HG03108 (cell line): ENCODE measurements at regions not wholly inside any gene's neighbourhood (a gene's known extent, or its start where the extent isn't known, plus 50 kb on each side); places are given as distances from the start of the nearest gene placed in this dataset.
"Not testable (repeated sequence)": the region's sequence is repeated elsewhere in the genome, so short reads cannot be mapped to it uniquely, and the experiment has no call there.

ENCODE experiments used
- ATAC-seq: cut with Tn5 transposase; IDR thresholded peaks from one replicate; pipeline ENCODE4 v1.9.1; 2021; ENCODE audit warnings: moderate library complexity; ENCODE audit not compliant: unreplicated experiment

DNA sequence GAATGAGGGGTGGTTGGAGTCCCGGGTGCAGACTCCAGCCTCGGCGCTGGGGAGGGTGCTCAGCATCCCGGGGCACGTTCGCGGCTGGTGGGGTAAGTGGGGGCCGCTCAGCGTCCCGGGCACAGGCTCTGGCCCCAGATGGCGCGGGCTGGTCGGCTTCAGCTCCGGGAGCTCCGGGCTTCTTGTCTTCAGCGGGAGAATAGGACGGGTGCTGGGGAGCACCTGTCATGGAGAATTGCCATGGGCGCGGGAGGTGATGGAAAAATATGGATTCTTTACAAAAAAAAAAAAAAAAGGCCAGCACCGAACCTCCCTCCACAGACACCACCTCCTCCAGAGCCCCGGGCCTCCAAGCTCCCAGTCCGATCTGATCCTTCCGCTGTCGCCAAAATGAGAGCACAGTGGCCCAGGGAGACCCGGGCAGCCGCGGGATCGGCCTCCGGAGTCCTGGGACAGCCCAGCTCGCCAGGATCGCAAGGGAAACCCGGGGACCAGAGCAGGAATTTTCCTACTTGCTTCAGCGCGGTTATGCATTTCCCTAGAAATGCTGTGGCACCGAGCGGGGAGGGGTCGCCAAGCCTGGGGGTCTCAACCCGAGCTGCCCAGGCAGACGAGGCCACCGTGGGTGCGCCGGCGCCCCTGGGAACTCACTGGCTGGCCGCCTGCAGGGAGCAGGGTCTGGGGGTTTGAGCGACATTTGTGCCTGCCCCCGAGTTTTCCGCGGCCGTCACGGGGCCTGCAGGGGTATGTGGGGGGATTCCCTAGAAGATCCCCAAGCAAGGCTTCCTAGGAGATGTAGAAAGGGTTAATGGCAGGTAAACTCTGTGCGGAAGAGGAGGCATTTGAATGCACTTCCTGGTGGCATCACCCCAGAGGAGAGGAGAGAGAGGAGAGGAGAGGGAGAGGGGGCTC is 1336.9 kb downstream of the BRD1 start:
- ATAC-seq: no peak

- ATAC-seq: no peak
Measured at GRCh38 chr22:48489551-48490499, 1337.8 kb downstream of the BRD1 start.

DNA sequence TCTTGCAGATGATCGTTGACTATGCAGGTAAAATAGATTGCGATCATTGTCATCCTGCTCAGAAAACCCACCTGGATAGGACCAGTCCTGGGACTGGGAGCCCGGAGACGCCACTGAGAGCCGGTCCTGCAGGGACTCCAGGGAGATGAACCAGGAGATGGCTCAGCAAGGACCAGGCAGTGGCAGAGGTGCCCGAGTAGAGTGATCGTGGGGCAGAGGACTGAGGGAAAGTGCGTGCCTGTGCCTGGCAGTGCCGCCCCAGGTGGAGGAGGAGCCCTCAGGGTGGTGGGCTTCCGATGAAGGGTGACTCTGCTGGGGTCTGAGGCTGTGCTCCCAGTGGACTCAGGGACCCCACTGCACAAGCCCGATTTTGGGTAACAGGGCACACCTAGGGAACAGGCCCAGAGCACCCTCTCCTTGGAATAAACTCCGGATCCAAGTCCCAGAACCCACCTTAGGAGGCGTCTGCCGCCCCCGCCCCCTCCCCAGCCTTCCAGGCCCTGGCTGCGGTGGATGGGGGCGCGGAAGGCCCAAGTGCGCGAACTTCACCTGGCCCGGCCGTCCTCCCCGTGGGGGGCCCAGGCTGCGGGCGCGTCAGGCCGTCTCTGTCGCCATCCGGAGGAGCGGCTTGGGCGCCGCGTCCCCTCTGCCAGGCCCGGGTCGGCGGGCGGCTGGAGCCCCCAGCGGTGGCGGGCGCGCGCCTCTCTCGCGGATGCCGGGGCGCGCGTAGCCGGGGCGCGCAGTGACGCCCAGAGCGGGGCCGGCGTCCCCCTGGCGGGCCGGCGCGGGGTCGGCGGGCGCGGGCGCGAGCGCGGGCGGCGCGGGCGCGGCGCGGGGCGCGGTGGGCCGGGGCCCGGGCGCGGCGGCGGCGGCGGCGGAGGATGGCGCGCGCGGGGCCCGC is 1338.8 kb downstream of the BRD1 start:
- ATAC-seq: no peak

DNA sequence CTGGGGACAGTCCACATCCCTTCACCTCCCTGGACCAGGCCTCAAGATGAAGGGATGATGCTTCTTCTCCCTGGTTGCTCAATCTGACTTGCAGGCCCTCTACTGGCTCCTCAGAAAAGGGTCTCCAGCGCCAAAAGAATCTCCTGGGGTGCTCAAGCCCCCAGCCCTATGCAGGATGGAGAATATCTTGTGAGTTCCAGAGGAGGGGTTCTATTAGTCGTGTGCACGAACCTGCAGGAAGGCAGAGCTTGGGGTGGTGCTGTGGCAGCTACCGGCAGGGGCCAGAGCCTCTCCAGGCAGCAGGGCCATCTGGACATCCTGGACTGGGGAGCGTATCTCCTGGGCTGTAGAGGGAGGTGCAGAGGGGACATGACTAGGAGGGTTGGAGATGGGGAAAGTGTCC is 1339.5 kb downstream of the BRD1 start:
- ATAC-seq: no peak

GRCh38 chr22:48486558-48486957 is 1341.1 kb downstream of the BRD1 start:
- ATAC-seq: no peak

- no peak for ATAC-seq
Measured at GRCh38 chr22:48486134-48486532, 1341.5 kb downstream of the BRD1 start.

DNA sequence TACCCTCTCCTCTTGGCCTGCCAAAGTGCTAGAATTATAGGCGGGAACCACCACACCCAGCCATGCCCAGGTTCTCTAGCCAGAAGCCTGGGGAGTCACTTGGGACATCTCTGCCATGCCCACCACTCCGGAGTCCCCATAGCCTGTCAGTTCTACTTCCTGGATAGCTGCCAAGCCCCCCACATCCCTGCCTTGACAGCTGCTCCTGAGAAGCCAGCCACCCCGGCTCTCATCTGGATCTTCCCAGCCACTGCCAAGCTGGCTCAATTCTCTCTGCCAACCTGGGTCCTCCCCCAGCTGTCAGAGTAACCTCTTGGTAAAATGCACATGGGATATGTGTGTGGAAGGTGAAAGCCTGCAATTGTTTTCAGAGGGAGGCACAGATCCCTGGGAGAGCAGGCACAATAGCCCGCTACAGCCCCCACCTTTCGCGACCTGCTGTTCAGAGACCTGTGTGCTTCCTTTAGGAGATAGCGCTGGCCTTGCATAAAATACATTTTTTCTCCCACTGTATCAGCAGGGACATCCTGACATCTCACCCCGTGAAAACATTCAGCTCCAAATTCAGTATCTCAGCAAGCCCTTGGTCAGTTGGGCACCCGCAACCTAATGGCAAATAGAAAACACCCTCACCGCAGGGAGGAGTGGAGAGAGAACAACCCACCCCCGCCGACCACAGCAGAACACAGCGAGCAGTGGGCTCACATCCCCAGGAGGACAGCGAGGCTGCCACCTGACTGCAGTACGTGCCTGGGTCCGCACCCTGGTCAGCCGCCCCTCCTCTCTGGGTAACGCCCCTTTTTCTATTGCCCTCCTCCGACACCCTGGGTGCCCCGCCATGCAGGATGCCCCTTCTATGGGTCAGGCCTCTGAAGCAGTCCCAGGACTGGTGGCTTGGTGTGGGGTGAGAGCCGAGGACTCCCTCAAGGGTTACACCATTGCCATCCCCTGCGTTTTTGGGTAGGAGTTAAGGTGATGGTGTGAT is 1342.2 kb downstream of the BRD1 start:
- no peak for ATAC-seq

DNA sequence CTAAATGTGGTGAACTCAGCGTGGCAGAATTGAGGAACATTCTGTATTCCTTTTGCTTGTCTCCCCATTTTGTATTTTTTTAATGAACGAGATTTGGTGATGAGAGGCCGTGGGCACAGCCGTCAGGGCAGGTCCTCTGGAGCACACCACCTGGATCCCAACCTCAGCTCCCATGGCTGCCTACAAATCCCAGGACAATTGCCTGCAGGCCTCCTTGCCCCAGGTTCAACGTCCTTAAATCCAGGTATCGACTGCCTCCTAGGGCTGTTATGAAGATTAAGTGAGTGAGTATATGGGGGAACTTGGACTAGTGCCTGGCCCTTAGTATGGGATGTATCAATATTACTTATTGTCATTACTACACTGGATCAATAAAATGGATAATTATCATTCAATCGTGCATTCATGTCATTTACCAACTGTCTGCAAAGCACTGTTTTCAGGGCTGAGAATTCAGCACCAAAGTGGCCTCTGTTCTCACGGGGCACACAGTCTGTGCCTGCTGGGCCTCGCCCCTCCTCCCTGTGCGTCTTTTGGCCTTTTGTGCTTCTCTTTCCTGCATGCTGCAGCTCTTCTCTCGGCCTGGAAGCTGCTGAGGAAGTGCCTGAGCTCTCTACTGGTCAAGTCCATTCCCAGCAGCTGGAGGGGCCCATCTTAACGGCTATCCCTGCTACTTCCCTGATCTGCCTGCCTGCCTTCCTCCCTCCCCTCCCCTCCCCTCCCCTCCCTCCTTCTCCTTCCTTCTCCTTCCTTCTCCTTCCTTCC is 1343.7 kb downstream of the BRD1 start:
- ATAC-seq: no peak

- ATAC-seq: no peak
Measured at GRCh38 chr22:48482771-48483170, 1344.9 kb downstream of the BRD1 start.

- not testable (repeated sequence) for ATAC-seq
Measured at GRCh38 chr22:48482198-48482597, 1345.5 kb downstream of the BRD1 start.

- no peak for ATAC-seq
Measured at GRCh38 chr22:48481748-48482147, 1345.9 kb downstream of the BRD1 start.

GRCh38 chr22:48478529-48479265 is 1349.0 kb downstream of the BRD1 start:
- no peak for ATAC-seq

- no peak for ATAC-seq
Measured at GRCh38 chr22:48478124-48478523, 1349.5 kb downstream of the BRD1 start.

- no peak for ATAC-seq
Measured at GRCh38 chr22:48477031-48477721, 1350.5 kb downstream of the BRD1 start.

DNA sequence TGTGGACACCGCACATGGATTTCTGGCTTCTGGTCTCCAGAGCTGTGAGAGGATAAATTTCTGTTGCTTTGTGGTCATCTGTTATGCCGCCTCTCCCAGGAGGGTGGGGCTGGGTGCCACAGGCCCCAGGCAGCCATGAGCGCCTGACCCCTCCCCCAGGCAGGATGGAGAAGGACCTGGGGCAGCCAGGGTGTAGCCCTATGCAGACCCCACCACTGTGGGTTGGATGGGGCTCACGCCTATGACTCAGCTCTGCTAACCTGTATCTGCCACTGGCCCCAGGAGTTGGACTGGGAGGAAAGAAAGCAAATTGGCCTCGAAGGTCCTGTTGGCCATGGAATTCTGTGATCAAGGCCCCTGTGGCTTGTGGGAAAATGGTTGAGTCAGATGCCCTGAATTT is 1351.1 kb downstream of the BRD1 start:
- no peak for ATAC-seq

DNA sequence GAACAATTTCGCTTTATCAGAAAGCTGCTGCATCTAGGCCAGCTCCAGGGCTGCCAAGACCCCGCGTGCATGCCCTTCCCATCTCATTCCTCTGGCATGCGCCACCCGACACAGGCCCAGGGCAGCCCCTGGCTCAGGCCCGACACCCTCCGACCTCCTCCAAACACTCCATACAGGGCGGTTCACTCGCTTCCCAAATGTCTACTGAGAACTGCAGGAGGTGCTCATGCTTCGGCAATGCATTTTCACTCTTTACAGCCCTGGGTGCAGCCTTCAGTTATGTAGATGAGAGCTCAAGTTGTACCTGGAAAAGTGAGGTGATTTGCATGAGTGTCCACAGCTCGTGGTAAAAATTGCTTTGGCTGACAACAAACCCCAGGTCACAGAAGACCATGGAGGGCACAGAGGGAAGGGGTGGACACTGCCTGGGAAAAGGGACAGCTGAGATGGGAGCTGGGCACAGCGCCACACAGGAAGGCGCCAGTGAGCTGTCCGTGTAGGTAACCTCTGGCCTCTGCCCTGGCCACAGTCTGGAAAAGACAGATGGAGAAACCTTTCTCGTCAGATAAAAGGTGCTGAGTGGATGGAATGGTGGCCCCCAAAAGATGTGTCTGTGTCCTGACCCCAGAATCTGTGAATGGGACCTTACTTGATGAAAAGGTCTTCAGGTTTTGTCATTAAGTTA is 1351.9 kb downstream of the BRD1 start:
- ATAC-seq: no peak

GRCh38 chr22:48474881-48475280 is 1352.8 kb downstream of the BRD1 start:
- no peak for ATAC-seq
